HEK293T (cell line): ENCODE measurements at regions not wholly inside any gene's neighbourhood (a gene's known extent, or its start where the extent isn't known, plus 50 kb on each side); places are given as distances from the start of the nearest gene placed in this dataset.

ENCODE experiments used
- ARNT ChIP-seq: fragments of 450-650 bp; IDR thresholded peaks from 2 replicates; pipeline ENCODE4 v1.6.1; 2017; ENCODE audit warnings: mild to moderate bottlenecking
- ELF4 ChIP-seq: fragments of 450-650 bp; IDR thresholded peaks from 2 replicates; pipeline ENCODE4 v1.6.1; 2017; ENCODE audit warnings: antibody characterized with exemption
- LEF1 ChIP-seq: fragments of 450-650 bp; IDR thresholded peaks from 2 replicates; pipeline ENCODE4 v1.6.1; 2017; ENCODE audit warnings: mild to moderate bottlenecking, borderline replicate concordance

- TF ChIP-seq ELF4: no peak
- TF ChIP-seq LEF1: no peak
- no peak for TF ChIP-seq ARNT
These were observed 70.2 kb upstream of the GRB10 start for GRCh38 chr7:50852901-50853300.
